HG03103 (cell line): ENCODE measurements at regions not wholly inside any gene's neighbourhood (a gene's known extent, or its start where the extent isn't known, plus 50 kb on each side); places are given as distances from the start of the nearest gene placed in this dataset.

Experiments
- ATAC-seq: cut with Tn5 transposase; IDR thresholded peaks from one replicate; pipeline ENCODE4 v1.9.1; 2021; ENCODE audit warnings: low read depth; ENCODE audit not compliant: unreplicated experiment

DNA sequence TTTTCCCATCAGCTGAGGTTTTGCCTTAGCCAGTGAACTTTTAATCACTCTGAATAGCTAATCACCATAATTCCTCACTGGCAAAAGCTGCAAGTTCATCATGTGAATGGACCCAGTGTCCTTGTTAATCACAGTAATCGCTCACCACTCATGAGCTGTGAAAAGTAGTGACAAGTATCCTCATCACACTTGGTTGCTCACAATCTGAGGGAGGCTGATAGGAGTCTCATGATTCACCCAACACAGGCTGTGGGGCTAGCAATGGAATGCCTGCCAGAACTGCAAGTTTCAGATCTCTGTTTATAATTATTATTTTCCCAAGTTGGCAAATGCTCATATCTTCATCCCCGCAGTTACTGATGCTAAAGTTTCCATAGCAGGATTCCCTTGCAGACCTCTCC is 467.2 kb downstream of the KIF4B start:
- ATAC-seq, result no peak

DNA sequence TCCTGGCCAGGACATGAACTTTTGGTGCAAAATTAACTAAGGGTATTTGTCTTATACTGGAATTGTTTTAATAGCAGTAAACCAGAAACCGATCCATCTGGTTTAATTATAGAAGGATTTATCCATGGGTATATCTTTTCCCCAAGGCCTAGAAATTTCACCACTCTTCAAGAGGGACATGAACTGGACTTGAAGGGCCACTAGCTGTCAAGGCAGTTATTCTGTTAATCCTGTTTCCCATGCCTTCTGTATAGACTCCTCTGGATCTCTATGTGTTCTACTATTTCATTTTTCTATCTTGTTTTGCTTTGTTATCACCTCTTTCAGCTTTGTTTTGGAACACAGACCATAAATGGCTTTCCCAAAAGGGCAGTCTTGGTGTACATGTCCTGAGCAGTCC is 467.6 kb downstream of the KIF4B start:
- ATAC-seq, result no peak

- ATAC-seq, result no peak
Measured at GRCh38 chr5:155482428-155482827, 468.9 kb downstream of the KIF4B start.

DNA sequence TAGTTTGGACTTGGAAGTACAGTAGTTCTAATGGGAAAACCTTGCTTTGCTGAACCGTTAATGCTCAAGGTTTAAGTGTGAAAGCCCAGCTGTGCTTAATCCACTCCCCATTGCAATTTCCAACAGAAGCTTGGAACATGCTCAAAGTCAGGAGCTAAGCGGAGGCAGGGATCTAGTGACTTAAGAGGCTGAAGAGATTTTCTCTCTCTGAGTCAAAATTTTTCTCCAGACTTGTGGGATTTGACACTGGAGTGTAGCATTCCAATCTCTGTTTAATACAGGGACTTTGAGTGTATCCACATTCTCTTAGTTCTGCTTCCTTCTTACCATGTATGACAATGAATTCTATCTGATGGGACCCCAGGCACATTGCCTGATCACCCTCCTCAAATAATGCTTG is 471.8 kb downstream of the KIF4B start:
- ATAC-seq, result no peak

DNA sequence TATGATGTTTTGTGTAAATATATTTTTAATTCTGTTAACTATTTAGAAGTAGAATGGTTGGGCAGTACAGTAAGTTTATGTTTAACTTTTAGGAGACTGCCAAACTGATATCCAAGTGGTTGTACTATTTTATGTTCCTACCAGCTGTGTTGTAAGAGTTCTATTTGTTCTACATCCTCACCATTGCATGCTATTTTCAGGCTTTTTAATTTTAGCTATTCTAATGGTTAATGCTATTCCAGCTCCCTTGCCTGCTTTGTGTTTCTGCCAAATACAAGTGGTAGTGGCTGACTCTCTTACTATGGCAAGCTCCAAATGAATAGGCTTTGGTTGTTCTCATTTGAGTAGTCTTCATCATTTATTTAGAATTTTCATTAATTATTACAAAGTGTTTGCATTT is 476.4 kb downstream of the KIF4B start:
- no peak for ATAC-seq

DNA sequence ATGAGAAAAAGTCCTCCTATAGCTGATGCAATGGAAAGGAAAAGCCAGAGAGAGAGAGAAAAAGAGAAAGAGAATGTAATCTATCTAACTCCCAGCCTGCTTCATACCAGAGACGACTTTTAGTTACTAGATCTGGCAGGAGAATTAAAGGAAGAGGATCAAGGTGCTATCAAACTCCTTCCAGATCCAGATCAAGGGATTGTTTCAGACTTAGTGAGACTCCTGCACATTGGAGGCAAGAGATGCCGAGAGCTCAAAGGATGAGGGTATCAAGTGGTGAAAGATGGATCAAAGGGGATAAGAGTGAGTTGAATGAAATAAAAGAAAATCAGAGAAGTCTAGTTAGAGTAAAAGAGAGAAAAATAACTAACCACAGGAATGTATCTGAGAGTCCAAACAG is 478.6 kb downstream of the KIF4B start:
- ATAC-seq, result no peak

- ATAC-seq, result no peak
Measured at GRCh38 chr5:155504606-155505005, 491.1 kb downstream of the KIF4B start.

DNA sequence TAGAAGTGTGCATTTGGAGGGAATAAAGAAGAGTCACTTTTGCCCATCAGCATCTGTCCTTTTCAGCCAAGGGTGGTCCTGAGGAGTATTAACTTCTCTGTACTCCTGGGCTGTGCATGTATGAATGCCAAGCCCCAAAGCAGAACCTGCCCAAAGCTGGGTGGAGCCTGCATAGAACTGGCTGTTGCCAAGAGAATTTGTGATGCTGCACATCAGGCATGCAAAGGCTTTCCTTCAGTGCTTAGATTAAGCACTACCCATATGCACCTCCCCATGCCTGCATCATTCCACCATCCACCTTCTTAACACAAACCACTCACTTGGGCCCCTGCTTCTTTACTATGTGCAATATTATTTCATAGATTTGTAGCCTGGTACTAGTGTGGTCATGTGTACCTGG is 493.8 kb downstream of the KIF4B start:
- ATAC-seq, result no peak

- no peak for ATAC-seq
Measured at GRCh38 chr5:155508673-155509072, 495.1 kb downstream of the KIF4B start.

DNA sequence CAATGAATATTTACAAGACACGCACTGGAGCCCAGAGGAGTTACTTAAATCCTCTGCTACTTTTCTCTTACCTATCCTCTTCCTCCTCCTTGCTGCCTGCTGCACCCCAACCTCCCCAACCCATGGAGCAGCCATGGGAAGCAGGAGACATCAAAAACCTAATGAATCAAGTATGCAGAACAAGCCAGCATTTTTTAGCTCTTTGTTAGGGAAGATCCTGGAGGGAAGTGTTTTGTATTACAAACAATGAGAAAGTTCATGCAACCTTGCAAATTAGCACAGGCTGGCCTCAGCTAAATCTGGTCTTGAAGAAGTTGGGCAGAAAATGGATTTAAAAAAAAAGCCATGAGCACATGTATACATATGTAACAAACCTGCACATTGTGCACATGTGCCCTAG is 498.8 kb downstream of the KIF4B start:
- no peak for ATAC-seq

GRCh38 chr5:155514105-155514563 is 500.6 kb downstream of the KIF4B start:
- ATAC-seq, result no peak

DNA sequence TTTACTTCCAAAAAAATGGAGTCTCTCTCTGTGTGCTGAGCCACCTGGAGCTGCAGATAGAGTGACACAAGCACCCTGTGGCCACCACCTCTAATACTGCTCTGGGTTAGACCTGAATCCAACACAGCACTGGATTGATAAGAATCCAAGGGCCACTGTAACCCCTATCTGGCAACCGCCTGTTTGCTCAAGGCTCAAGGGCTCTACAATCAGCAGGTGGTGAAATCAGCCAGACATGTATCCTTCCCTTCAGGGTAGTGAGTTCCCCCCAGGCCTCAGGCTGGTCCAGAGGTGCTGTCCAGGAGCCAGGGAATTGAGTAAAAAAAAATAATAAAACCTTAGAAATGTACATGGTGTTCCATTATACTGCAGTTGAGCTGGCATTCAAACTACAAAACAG is 509.0 kb downstream of the KIF4B start:
- ATAC-seq, result no peak

GRCh38 chr5:155529362-155529761 is 515.8 kb downstream of the KIF4B start:
- ATAC-seq, result no peak

- ATAC-seq, result no peak
Measured at GRCh38 chr5:155530046-155530445, 516.5 kb downstream of the KIF4B start.

- no peak for ATAC-seq
Measured at GRCh38 chr5:155532621-155533311, 519.2 kb downstream of the KIF4B start.

GRCh38 chr5:155540000-155540595 is 526.5 kb downstream of the KIF4B start:
- no peak for ATAC-seq

- no peak for ATAC-seq
Measured at GRCh38 chr5:155546075-155546474, 532.5 kb downstream of the KIF4B start.

GRCh38 chr5:155554500-155554899 is 540.9 kb downstream of the KIF4B start:
- no peak for ATAC-seq

DNA sequence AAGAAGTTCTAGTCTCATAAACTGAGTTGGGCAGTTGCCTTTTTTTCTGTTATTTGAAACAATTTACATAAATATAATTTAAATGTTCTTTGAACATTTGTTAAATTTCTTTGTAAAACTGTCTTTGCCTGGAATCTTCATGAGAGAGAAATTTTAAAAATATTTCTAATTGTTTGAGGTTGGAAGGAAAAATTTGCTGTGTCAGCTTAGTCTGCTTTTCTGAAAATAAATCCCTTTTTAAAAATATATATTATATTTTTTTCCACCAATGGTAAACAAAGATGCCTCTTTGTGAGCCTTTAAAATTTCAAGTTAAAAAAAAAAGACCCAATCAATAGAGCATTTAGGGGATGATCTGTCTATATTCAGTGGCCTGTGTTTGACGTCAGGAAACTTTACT is 542.7 kb downstream of the KIF4B start:
- no peak for ATAC-seq

GRCh38 chr5:155556700-155557099 is 543.1 kb downstream of the KIF4B start:
- ATAC-seq, result no peak

GRCh38 chr5:155562158-155562557 is 548.6 kb downstream of the KIF4B start:
- no peak for ATAC-seq

GRCh38 chr5:155564541-155564940 is 551.0 kb downstream of the KIF4B start:
- no peak for ATAC-seq
